HEK293T (cell line): ENCODE measurements at regions not wholly inside any gene's neighbourhood (a gene's known extent, or its start where the extent isn't known, plus 50 kb on each side); places are given as distances from the start of the nearest gene placed in this dataset.
A peak's percentile ranks its signal among the peaks of the same experiment; 100 is the strongest.

Source experiments
- CTCF ChIA-PET: fragments of 350-600 bp; formaldehyde crosslinking; extraction: SDS; loops from one replicate; lab custom pipeline; 2021; ENCODE audit warnings: antibody characterized with exemption, inconsistent platforms; lab: Yijun Ruan, JAX
- POLR2A ChIA-PET: fragments of 350-600 bp; formaldehyde crosslinking; extraction: SDS; loops from one replicate; lab custom pipeline; 2020; ENCODE audit warnings: antibody characterized with exemption, inconsistent platforms; lab: Yijun Ruan, JAX
- DNase-seq: peaks from one replicate; pipeline ENCODE4 v3.0.0; 2012; ENCODE audit warnings: mixed read lengths; ENCODE audit errors: extremely low spot score
- ARNT ChIP-seq: fragments of 450-650 bp; IDR thresholded peaks from 2 replicates; pipeline ENCODE4 v1.6.1; 2017; ENCODE audit warnings: mild to moderate bottlenecking
- BHLHE40 ChIP-seq: fragments of 450-650 bp; IDR thresholded peaks from 2 replicates; pipeline ENCODE4 v1.6.1; 2016; ENCODE audit warnings: mild to moderate bottlenecking, moderate library complexity, borderline replicate concordance
- CTBP1 ChIP-seq: fragments of 450-650 bp; IDR thresholded peaks from 2 replicates; pipeline ENCODE4 v1.6.1; 2016; ENCODE audit warnings: borderline replicate concordance
- ELF4 ChIP-seq: fragments of 450-650 bp; IDR thresholded peaks from 2 replicates; pipeline ENCODE4 v1.6.1; 2017; ENCODE audit warnings: antibody characterized with exemption
- FOXA1 ChIP-seq: fragments of 450-650 bp; IDR thresholded peaks from 2 replicates; pipeline ENCODE4 v1.6.1; 2016; ENCODE audit warnings: mild to moderate bottlenecking
- FOXK2 ChIP-seq: fragments of 450-650 bp; IDR thresholded peaks from 2 replicates; pipeline ENCODE4 v1.6.1; 2016; ENCODE audit warnings: mild to moderate bottlenecking
- FOXM1 ChIP-seq: fragments of 450-650 bp; IDR thresholded peaks from 2 replicates; pipeline ENCODE4 v1.6.1; 2017; ENCODE audit warnings: mild to moderate bottlenecking, borderline replicate concordance
- HDGF ChIP-seq: fragments of 450-650 bp; IDR thresholded peaks from 2 replicates; pipeline ENCODE4 v1.6.1; 2017; ENCODE audit warnings: antibody characterized with exemption, borderline replicate concordance
- L3MBTL2 ChIP-seq: fragments of 450-650 bp; conservative IDR thresholded peaks from 2 replicates; pipeline ENCODE4 v1.6.1; 2016; ENCODE audit warnings: mild to moderate bottlenecking
- LEF1 ChIP-seq: fragments of 450-650 bp; IDR thresholded peaks from 2 replicates; pipeline ENCODE4 v1.6.1; 2017; ENCODE audit warnings: mild to moderate bottlenecking, borderline replicate concordance
- NFRKB ChIP-seq: fragments of 450-650 bp; IDR thresholded peaks from 2 replicates; pipeline ENCODE4 v1.6.1; 2016; ENCODE audit warnings: mild to moderate bottlenecking, moderate library complexity
- PKNOX1 ChIP-seq: fragments of 450-650 bp; IDR thresholded peaks from 2 replicates; pipeline ENCODE4 v1.6.1; 2016
- SP1 ChIP-seq: fragments of 450-650 bp; IDR thresholded peaks from 2 replicates; pipeline ENCODE4 v1.6.1; 2017
- SUZ12 ChIP-seq: fragments of 450-650 bp; IDR thresholded peaks from 2 replicates; pipeline ENCODE4 v1.6.1; 2016; ENCODE audit warnings: mild to moderate bottlenecking
- TARDBP ChIP-seq: fragments of 450-650 bp; IDR thresholded peaks from 2 replicates; pipeline ENCODE4 v1.6.1; 2016
- ZNF384 ChIP-seq: fragments of 450-650 bp; IDR thresholded peaks from 2 replicates; pipeline ENCODE4 v1.6.1; 2016

- POLR2A ChIA-PET, result no interaction called here
- DNase-seq, result peak; percentile 26
- TF ChIP-seq HDGF (no peak), PKNOX1 (peak; percentile 75)
- CTCF ChIA-PET, result interaction anchor here (0.6 to 1.2 kb wide), 4 partner anchors 10 to 1027 kb away, joined by 3 to 4 read pairs (median 4); no protein-coding TSS in a partner anchor
Measured at GRCh38 chr2:67476809-67477790, 80.0 kb downstream of the ETAA1 start.

- CTCF ChIA-PET, result no interaction called here
- TF ChIP-seq CTBP1 (no peak), PKNOX1 (no peak), L3MBTL2 (no peak), FOXK2 (no peak), LEF1 (no peak), SP1 (no peak), ARNT (no peak), ZNF384 (no peak), TARDBP (no peak), ELF4 (no peak), FOXM1 (no peak)
- no peak for DNase-seq
- POLR2A ChIA-PET, result no interaction called here
Measured at GRCh38 chr2:67479261-67479660, 82.1 kb downstream of the ETAA1 start.

- TF ChIP-seq ZNF384, result no peak
- TF ChIP-seq TARDBP, result no peak
- no peak for TF ChIP-seq PKNOX1
- no peak for TF ChIP-seq SP1
- TF ChIP-seq NFRKB, result no peak
- no peak for TF ChIP-seq FOXA1
- TF ChIP-seq FOXM1, result no peak
- no peak for TF ChIP-seq L3MBTL2
- no peak for TF ChIP-seq BHLHE40
- TF ChIP-seq ARNT, result no peak
- no peak for TF ChIP-seq LEF1
- no peak for TF ChIP-seq SUZ12
- no peak for TF ChIP-seq HDGF
- no peak for TF ChIP-seq CTBP1
- TF ChIP-seq ELF4, result no peak
- TF ChIP-seq FOXK2, result no peak
- no peak for DNase-seq
- ChIA-PET CTCF (no interaction called here), POLR2A (no interaction called here)
Measured at GRCh38 chr2:67485431-67485830, 88.3 kb downstream of the ETAA1 start.

GRCh38 chr2:67486041-67486796 is 89.1 kb downstream of the ETAA1 start:
- TF ChIP-seq FOXM1, result no peak
- no peak for TF ChIP-seq ARNT
- TF ChIP-seq TARDBP, result no peak
- no peak for TF ChIP-seq BHLHE40
- TF ChIP-seq L3MBTL2, result no peak
- no peak for TF ChIP-seq SP1
- CTCF ChIA-PET, result no interaction called here
- POLR2A ChIA-PET, result no interaction called here
- DNase-seq, result no peak

- no peak for DNase-seq
- POLR2A ChIA-PET, result no interaction called here
- TF ChIP-seq ELF4, result no peak
- TF ChIP-seq FOXM1, result no peak
- no peak for TF ChIP-seq ZNF384
- no peak for TF ChIP-seq LEF1
- no peak for TF ChIP-seq SUZ12
- TF ChIP-seq PKNOX1, result no peak
- TF ChIP-seq HDGF, result no peak
- no peak for TF ChIP-seq FOXK2
- no peak for TF ChIP-seq NFRKB
- TF ChIP-seq CTBP1, result no peak
- no peak for TF ChIP-seq L3MBTL2
- CTCF ChIA-PET, result no interaction called here
Measured at GRCh38 chr2:67487993-67488392, 90.9 kb downstream of the ETAA1 start.

- DNase-seq, result no peak
- CTCF ChIA-PET, result no interaction called here
- TF ChIP-seq FOXK2, result no peak
- TF ChIP-seq BHLHE40, result no peak
- no peak for TF ChIP-seq ZNF384
- TF ChIP-seq LEF1, result no peak
- POLR2A ChIA-PET, result no interaction called here
Measured at GRCh38 chr2:67489396-67489795, 92.3 kb downstream of the ETAA1 start.
